H1 (cell line): ENCODE measurements at regions not wholly inside any gene's neighbourhood (a gene's known extent, or its start where the extent isn't known, plus 50 kb on each side); places are given as distances from the start of the nearest gene placed in this dataset.

Source experiments
- CTCF ChIA-PET: fragments of 300-600 bp; sonication (Branson Sonifier 250); formaldehyde crosslinking; loops from one replicate; lab custom pipeline; 2021; ENCODE audit not compliant: partially characterized antibody; lab: Charles Lee
- POLR2A ChIA-PET: fragments of 300-600 bp; sonication (Branson Sonifier 250); formaldehyde crosslinking; loops from one replicate; lab custom pipeline; 2021; ENCODE audit warnings: inconsistent platforms; ENCODE audit not compliant: partially characterized antibody; lab: Charles Lee
- DNase-seq, 2 experiments: peaks; one replicate each; pipeline versions ENCODE4 v3.0.0 to v3.0.0-alpha.2; 2010 to 2022; ENCODE audit warnings: low spot score in 2 of 2, low read depth in 1 of 2, mixed read lengths in 1 of 2
- FAIRE-seq: peaks from 2 replicates; lab custom pipeline; 2011; peaks lifted over from hg19 to GRCh38; lab: Jason Lieb, UNC
- H2AFZ ChIP-seq: 2 replicates; pipeline ENCODE4 v1.8.1; 2012; ENCODE audit warnings: low read length, inconsistent platforms
- H2AK5ac ChIP-seq: 2 replicates; pipeline ENCODE4 v1.6.1; 2013; ENCODE audit warnings: low read depth, low read length
- H2BK120ac ChIP-seq: replicated peaks from 2 replicates; pipeline ENCODE3; 2013; ENCODE audit warnings: low read depth, low read length, inconsistent platforms
- H2BK12ac ChIP-seq: 2 replicates; pipeline ENCODE4 v1.6.1; 2013; ENCODE audit warnings: low read depth, low read length
- H2BK15ac ChIP-seq: 2 replicates; pipeline ENCODE4 v1.6.1; 2013; ENCODE audit warnings: low read length
- H2BK20ac ChIP-seq: 2 replicates; pipeline ENCODE4 v1.6.1; 2013; ENCODE audit warnings: low read length
- H2BK5ac ChIP-seq: 2 replicates; pipeline ENCODE4 v1.6.1; 2013; ENCODE audit warnings: low read depth, low read length
- H3K14ac ChIP-seq: 2 replicates; pipeline ENCODE4 v1.6.1; 2013; ENCODE audit warnings: inconsistent platforms; ENCODE audit not compliant: insufficient read length
- H3K18ac ChIP-seq: 2 replicates; pipeline ENCODE4 v1.6.1; 2013; ENCODE audit warnings: low read length; ENCODE audit errors: extremely low read depth
- H3K23ac ChIP-seq: 2 replicates; pipeline ENCODE4 v1.6.1; 2013; ENCODE audit warnings: inconsistent platforms; ENCODE audit not compliant: insufficient read length
- H3K23me2 ChIP-seq: 2 replicates; pipeline ENCODE4 v1.6.1; 2013; ENCODE audit warnings: low read depth, low read length
- H3K27ac ChIP-seq: 2 replicates; pipeline ENCODE4 v1.6.1; 2011; ENCODE audit warnings: low read depth, low read length, inconsistent platforms
- H3K27me3 ChIP-seq, 4 experiments: replicated peaks in 1 of 4; 1 replicate in 1 of 4; 2 replicates in 3 of 4; pipeline versions ENCODE4 v1.6.1 to v1.8.1; 2011 to 2013; ENCODE audit warnings: low read length in 3 of 4, mild to moderate bottlenecking in 3 of 4, inconsistent platforms in 2 of 4, mixed read lengths in 2 of 4, moderate library complexity in 1 of 4; ENCODE audit not compliant: control insufficient read depth in 3 of 4, insufficient read depth in 3 of 4; ENCODE audit errors: extremely low read depth in 1 of 4
- H3K36me3 ChIP-seq, 4 experiments: 2 replicates each; pipeline versions ENCODE4 v1.6.1 to v1.8.1; 2011 to 2013; ENCODE audit warnings: mild to moderate bottlenecking in 4 of 4, low read length in 3 of 4, moderate library complexity in 2 of 4, control low read depth in 1 of 4, inconsistent platforms in 1 of 4; ENCODE audit not compliant: insufficient read depth in 4 of 4, control insufficient read depth in 2 of 4
- H3K4ac ChIP-seq: replicated peaks from 2 replicates; pipeline ENCODE3; 2013; ENCODE audit warnings: low read length, low read depth, mixed read lengths, inconsistent platforms; ENCODE audit not compliant: insufficient read length
- H3K4me1 ChIP-seq, 4 experiments: replicated peaks in 1 of 4; 1 replicate in 1 of 4; 2 replicates in 3 of 4; pipeline versions ENCODE4 v1.6.1 to v1.8.1; 2011 to 2013; ENCODE audit warnings: low read length in 3 of 4, inconsistent platforms in 2 of 4, mixed read lengths in 1 of 4; ENCODE audit not compliant: insufficient read depth in 4 of 4, control insufficient read depth in 3 of 4
- H3K4me2 ChIP-seq, 2 experiments: 2 replicates each; pipeline versions ENCODE4 v1.6.1 to v1.8.1; 2011 to 2013; ENCODE audit warnings: low read depth in 2 of 2, low read length in 2 of 2, control low read depth in 1 of 2, inconsistent platforms in 1 of 2, mild to moderate bottlenecking in 1 of 2; ENCODE audit not compliant: insufficient read depth in 1 of 2
- H3K4me3 ChIP-seq, 4 experiments: fragments of 200-600, 300-600 bp in 1 of 4; sonication (generic), shearing (Covaris generic), sonication (Bioruptor Twin) in 1 of 4; 2 replicates each; pipeline versions ENCODE4 v1.5.1 to v1.8.1; 2011 to 2016; ENCODE audit warnings: low read length in 4 of 4, low read depth in 3 of 4, control low read depth in 2 of 4, inconsistent platforms in 2 of 4, mild to moderate bottlenecking in 2 of 4, mixed read lengths in 1 of 4, moderate library complexity in 1 of 4; ENCODE audit not compliant: insufficient read depth in 2 of 4; ENCODE audit errors: extremely low read depth in 1 of 4
- H3K56ac ChIP-seq: replicated peaks from 2 replicates; pipeline ENCODE3; 2013; ENCODE audit warnings: low read depth, mild to moderate bottlenecking, mixed read lengths, low read length, inconsistent platforms; ENCODE audit not compliant: insufficient read length
- H3K79me1 ChIP-seq: 2 replicates; pipeline ENCODE4 v1.6.1; 2013; ENCODE audit warnings: low read depth, low read length, control low read depth
- H3K79me2 ChIP-seq, 2 experiments: 2 replicates each; pipeline versions ENCODE4 v1.6.1 to v1.8.1; 2012 to 2013; ENCODE audit warnings: low read length in 2 of 2, mild to moderate bottlenecking in 2 of 2, inconsistent platforms in 1 of 2; ENCODE audit not compliant: insufficient read depth in 2 of 2, control insufficient read depth in 1 of 2
- H3K9ac ChIP-seq, 4 experiments: replicated peaks in 1 of 4; 1 replicate in 1 of 4; 2 replicates in 3 of 4; pipeline versions ENCODE4 v1.6.1 to v1.8.1; 2011 to 2013; ENCODE audit warnings: low read depth in 3 of 4, low read length in 3 of 4, control low read depth in 2 of 4, mild to moderate bottlenecking in 2 of 4, moderate library complexity in 2 of 4, inconsistent platforms in 1 of 4; ENCODE audit errors: extremely low read depth in 1 of 4
- H3K9me3 ChIP-seq, 2 experiments: 2 replicates each; pipeline versions ENCODE4 v1.6.1 to v1.8.1; 2012 to 2013; ENCODE audit warnings: mild to moderate bottlenecking in 2 of 2, moderate library complexity in 2 of 2, control low read depth in 1 of 2, inconsistent platforms in 1 of 2, low read depth in 1 of 2, low read length in 1 of 2, mixed read lengths in 1 of 2; ENCODE audit not compliant: insufficient read depth in 2 of 2
- H4K20me1 ChIP-seq, 2 experiments: replicated peaks in 1 of 2; 2 replicates each; pipeline versions ENCODE3 to v1.8.1; 2011 to 2013; ENCODE audit warnings: inconsistent platforms in 2 of 2, low read length in 2 of 2, mild to moderate bottlenecking in 1 of 2; ENCODE audit not compliant: insufficient read depth in 2 of 2, control insufficient read depth in 1 of 2
- H4K5ac ChIP-seq: 2 replicates; pipeline ENCODE4 v1.6.1; 2013; ENCODE audit warnings: low read length, low read depth, mixed read lengths, inconsistent platforms; ENCODE audit not compliant: insufficient read length
- H4K8ac ChIP-seq: 2 replicates; pipeline ENCODE4 v1.8.0; 2013; ENCODE audit warnings: mild to moderate bottlenecking, moderate library complexity, low read length, inconsistent platforms; ENCODE audit not compliant: insufficient read depth; ENCODE audit errors: extremely low read depth
- H4K91ac ChIP-seq: replicated peaks from 2 replicates; pipeline ENCODE3; 2013; ENCODE audit warnings: low read length, mixed read lengths, inconsistent platforms; ENCODE audit not compliant: insufficient read length
- BCL11A ChIP-seq, 2 experiments: IDR thresholded peaks; one replicate each; pipeline ENCODE4 v1.6.1; 2011; ENCODE audit warnings: low read depth in 2 of 2, low read length in 2 of 2, mild to moderate bottlenecking in 2 of 2
- CBX8 ChIP-seq: fragments of 300-800, 300-1000 bp; sonication (generic); IDR thresholded peaks from 2 replicates; pipeline ENCODE4 v1.7.1; 2016; ENCODE audit warnings: low read depth, low read length, borderline replicate concordance
- KDM4A ChIP-seq: IDR thresholded peaks from one replicate; pipeline ENCODE4 v1.7.1; 2012; ENCODE audit warnings: low read depth, mild to moderate bottlenecking, moderate library complexity, low read length, inconsistent platforms; ENCODE audit not compliant: severe bottlenecking
- WGBS, 2 experiments: shearing (Covaris generic) in 1 of 2; methylation state at CpG; one replicate each; pipeline versions ENCODE4 v1.1.6 to v1.1.7; 2013 to 2015; ENCODE audit warnings: low lambda C conversion rate in 2 of 2, mixed read lengths in 2 of 2, inconsistent platforms in 1 of 2, low coverage in 1 of 2, missing lambda C conversion rate in 1 of 2; ENCODE audit not compliant: insufficient replicate concordance in 2 of 2, insufficient coverage in 1 of 2, insufficient read length in 1 of 2; ENCODE audit errors: extremely low coverage in 1 of 2, missing lambda C conversion rate in 1 of 2; 5-methylcytosine and 5-hydroxymethylcytosine counted together
- TF ChIP-seq, protein P1 (sequence below): IDR thresholded peaks from 2 replicates; pipeline ENCODE4 v1.6.1; 2011; ENCODE audit warnings: low read length, improper control_type of control experiment
- TF ChIP-seq, protein P2 (sequence below): IDR thresholded peaks from 2 replicates; pipeline ENCODE4 v1.6.1; 2011; ENCODE audit warnings: low read depth, mild to moderate bottlenecking, low read length; ENCODE audit not compliant: insufficient read depth

DNA sequence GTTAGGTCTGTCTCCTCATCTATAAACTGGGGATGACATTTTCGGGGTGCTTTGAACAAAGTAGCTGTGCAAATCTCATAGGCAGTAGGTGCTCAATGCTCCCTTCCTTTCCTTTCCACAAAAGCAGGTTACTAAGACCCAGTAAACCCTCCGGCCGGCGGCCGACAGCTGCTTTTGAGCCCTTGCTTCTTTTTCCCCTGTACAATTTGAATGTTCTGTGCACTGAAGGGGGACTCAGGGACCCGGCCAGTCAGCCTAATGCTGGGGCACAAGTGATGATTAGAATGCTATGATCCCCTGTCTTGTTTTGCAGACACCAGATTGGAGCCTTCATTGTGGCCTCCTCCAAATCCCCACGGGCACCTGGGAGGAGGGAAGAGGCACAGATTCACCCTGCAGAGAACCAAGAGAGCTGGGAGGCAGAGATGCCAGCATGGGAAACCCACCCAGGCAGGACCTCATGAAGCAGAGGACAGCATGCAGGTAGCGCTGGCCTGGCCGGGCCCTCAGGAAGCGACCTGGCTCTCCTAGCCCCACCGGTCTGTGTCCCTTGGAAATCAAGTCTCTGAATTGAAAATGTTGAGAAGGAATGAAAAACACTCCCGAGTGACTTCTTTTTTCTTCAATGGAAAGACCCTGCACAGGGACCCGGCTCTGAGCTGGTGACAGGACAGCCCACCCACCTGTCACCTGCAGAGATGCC lies 128.6 kb upstream of the HDAC4 start:
- FAIRE-seq (no peak), DNase-seq (no peak)
- H3K27ac ChIP-seq = no peak overlapping the region
- no peak overlapping the region for H4K5ac ChIP-seq
- 82% methylated on average over 13 of the region's 13 CpGs; no CpG with 5 or more reads in 1 of the 2 experiments for WGBS, 2 experiments
- H4K20me1 ChIP-seq = peaks cover 0 to 1% of the 10 kb centered on the region in 2 experiments
- H3K9me3 ChIP-seq = peaks cover 0 to 8% of the 10 kb centered on the region in 2 experiments; a peak in 1 of 4 replicates
- no peak overlapping the region for H3K4me3 ChIP-seq
- H3K18ac ChIP-seq = no peak overlapping the region
- no peak overlapping the region for H2BK5ac ChIP-seq
- no peak overlapping the region for H2BK12ac ChIP-seq
- H3K23me2 ChIP-seq = no peaks in the 10 kb centered on the region
- ChIA-PET CTCF (no interaction called here), POLR2A (no interaction called here)
- no peak overlapping the region for H2AK5ac ChIP-seq
- H2BK20ac ChIP-seq = no peak overlapping the region
- H2AFZ ChIP-seq = no peak overlapping the region
- H2BK120ac ChIP-seq = no peak overlapping the region
- H3K4me2 ChIP-seq = no peak overlapping the region
- H3K79me1 ChIP-seq = no peaks in the 10 kb centered on the region
- no peak overlapping the region for H3K56ac ChIP-seq
- no peak overlapping the region for H3K9ac ChIP-seq
- peaks cover 0 to 5% (median 2%) of the 10 kb centered on the region in 4 experiments; a peak in 5 of 7 replicates for H3K4me1 ChIP-seq
- H3K36me3 ChIP-seq = no peaks in the 10 kb centered on the region; a peak in 1 of 8 replicates
- no peak overlapping the region for H3K23ac ChIP-seq
- H3K79me2 ChIP-seq = no peaks in the 10 kb centered on the region
- H4K91ac ChIP-seq = no peak overlapping the region
- H3K27me3 ChIP-seq = peaks cover 0 to 2% (median 0%) of the 10 kb centered on the region in 4 experiments; a peak in 1 of 7 replicates
- H4K8ac ChIP-seq = no peak overlapping the region
- H3K4ac ChIP-seq = no peak overlapping the region
- H2BK15ac ChIP-seq = no peak overlapping the region
- TF ChIP-seq, protein P1, sequence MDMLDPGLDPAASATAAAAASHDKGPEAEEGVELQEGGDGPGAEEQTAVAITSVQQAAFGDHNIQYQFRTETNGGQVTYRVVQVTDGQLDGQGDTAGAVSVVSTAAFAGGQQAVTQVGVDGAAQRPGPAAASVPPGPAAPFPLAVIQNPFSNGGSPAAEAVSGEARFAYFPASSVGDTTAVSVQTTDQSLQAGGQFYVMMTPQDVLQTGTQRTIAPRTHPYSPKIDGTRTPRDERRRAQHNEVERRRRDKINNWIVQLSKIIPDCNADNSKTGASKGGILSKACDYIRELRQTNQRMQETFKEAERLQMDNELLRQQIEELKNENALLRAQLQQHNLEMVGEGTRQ = no peak
- no peak for TF ChIP-seq KDM4A
- no peak for TF ChIP-seq CBX8
- TF ChIP-seq, protein P2, sequence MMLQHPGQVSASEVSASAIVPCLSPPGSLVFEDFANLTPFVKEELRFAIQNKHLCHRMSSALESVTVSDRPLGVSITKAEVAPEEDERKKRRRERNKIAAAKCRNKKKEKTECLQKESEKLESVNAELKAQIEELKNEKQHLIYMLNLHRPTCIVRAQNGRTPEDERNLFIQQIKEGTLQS = no peak
- TF ChIP-seq BCL11A (IDR thresholded peaks at IDR 0.05; ENCODE audit: low read depth in 2 of 2, low read length in 2 of 2) = no peak
- no peak overlapping the region for H3K14ac ChIP-seq
